SU-DHL-6 (cell line): ENCODE measurements at regions not wholly inside any gene's neighbourhood (a gene's known extent, or its start where the extent isn't known, plus 50 kb on each side); places are given as distances from the start of the nearest gene placed in this dataset.

Source experiments
- EZH2phosphoT487 ChIP-seq: fragments of 200-600 bp; sonication (generic), shearing (Covaris generic); conservative IDR thresholded peaks from 2 replicates; pipeline ENCODE4 v1.6.1; 2018; ENCODE audit warnings: mild to moderate bottlenecking, antibody characterized with exemption, low read length, moderate library complexity, mixed read lengths
- TF ChIP-seq, protein P1 (sequence below): fragments of 200-600 bp; sonication (generic); IDR thresholded peaks from one replicate; pipeline ENCODE4 v1.5.1; 2017; ENCODE audit warnings: antibody characterized with exemption, mild to moderate bottlenecking, low read length, moderate library complexity; ENCODE audit not compliant: insufficient read depth, poor library complexity, severe bottlenecking

DNA sequence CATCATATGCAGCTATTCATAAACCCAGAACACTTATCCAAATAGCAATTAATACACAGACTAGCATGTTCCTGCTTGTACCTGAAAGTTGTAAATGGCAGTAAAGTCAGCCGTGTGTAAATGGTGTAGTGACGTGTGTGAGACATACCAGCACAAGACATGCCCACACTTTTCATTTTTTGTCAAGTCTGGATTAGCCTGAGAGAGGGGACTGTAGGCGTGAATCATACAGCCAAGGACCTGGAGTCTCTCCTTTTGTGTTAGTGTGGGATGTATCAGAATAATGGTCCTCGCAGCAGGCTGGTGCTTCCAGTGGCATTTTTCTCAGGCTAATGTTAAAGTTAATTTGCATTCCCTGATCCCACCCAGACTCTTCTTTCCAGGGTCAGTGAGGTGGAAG lies 116.8 kb upstream of the BMAL1 start:
- TF ChIP-seq, protein P1, sequence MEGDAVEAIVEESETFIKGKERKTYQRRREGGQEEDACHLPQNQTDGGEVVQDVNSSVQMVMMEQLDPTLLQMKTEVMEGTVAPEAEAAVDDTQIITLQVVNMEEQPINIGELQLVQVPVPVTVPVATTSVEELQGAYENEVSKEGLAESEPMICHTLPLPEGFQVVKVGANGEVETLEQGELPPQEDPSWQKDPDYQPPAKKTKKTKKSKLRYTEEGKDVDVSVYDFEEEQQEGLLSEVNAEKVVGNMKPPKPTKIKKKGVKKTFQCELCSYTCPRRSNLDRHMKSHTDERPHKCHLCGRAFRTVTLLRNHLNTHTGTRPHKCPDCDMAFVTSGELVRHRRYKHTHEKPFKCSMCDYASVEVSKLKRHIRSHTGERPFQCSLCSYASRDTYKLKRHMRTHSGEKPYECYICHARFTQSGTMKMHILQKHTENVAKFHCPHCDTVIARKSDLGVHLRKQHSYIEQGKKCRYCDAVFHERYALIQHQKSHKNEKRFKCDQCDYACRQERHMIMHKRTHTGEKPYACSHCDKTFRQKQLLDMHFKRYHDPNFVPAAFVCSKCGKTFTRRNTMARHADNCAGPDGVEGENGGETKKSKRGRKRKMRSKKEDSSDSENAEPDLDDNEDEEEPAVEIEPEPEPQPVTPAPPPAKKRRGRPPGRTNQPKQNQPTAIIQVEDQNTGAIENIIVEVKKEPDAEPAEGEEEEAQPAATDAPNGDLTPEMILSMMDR = no peak
- TF ChIP-seq EZH2phosphoT487 = no peak
